PC-3 (cell line): ENCODE measurements at regions not wholly inside any gene's neighbourhood (a gene's known extent, or its start where the extent isn't known, plus 50 kb on each side); places are given as distances from the start of the nearest gene placed in this dataset.

ENCODE experiments used
- EZH2 ChIP-seq: fragments of 300-600 bp; sonication (generic); IDR thresholded peaks from one replicate; pipeline ENCODE4 v1.6.1; 2017; ENCODE audit warnings: antibody characterized with exemption, mild to moderate bottlenecking, low read length; ENCODE audit not compliant: unreplicated experiment
- EZH2phosphoT487 ChIP-seq: fragments of 300-600 bp; sonication (generic); IDR thresholded peaks from 2 replicates; pipeline ENCODE4 v1.6.1; 2018; ENCODE audit warnings: mild to moderate bottlenecking, antibody characterized with exemption, low read length, borderline replicate concordance
- TF ChIP-seq, protein P1 (sequence below): fragments of 300-600 bp; sonication (generic); conservative IDR thresholded peaks from 2 replicates; pipeline ENCODE4 v1.5.1; 2017; ENCODE audit warnings: antibody characterized with exemption, low read depth, mild to moderate bottlenecking, low read length

DNA sequence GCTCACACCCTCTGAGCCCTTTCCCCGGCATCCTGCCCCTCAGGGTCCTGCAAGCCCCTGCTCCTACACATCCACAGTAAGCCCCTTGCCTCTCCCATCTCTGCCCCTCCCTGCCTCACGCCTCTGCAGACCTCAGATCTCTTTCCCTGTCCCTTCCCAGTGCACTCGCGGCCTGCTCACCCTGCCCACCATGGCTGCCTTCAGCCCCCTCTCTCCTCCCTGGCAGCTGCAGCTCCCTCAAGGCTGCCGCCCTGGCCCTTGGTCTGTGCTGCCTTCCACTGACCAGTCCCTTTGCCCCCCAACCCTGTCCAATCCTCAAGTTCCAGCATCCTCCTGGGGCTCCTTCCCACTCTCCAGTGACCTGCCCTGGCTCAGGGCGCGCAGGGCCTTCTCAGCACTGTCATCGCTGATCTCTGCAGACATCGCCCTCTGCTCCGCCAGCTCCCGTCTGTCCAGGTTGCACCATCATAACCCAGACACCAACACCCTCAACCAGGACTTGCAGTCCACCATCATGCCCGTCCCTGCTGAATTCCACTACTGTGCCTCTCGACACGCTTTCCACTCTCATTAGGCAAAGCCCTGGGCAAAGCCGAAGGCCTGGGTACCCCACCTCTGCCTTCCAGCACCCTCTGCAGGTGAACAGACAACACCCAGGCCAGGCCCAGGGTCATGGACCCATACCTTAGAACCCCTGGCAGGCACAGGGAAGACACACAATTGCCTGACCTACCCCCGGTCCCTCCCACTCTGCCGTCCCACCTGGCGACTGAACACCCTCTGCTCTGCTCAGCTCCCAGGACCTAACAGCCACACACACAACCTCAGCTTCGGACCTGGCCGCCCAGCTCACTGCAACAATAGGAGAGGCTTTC, 97.8 kb upstream of the RUFY1 start:
- TF ChIP-seq, protein P1, sequence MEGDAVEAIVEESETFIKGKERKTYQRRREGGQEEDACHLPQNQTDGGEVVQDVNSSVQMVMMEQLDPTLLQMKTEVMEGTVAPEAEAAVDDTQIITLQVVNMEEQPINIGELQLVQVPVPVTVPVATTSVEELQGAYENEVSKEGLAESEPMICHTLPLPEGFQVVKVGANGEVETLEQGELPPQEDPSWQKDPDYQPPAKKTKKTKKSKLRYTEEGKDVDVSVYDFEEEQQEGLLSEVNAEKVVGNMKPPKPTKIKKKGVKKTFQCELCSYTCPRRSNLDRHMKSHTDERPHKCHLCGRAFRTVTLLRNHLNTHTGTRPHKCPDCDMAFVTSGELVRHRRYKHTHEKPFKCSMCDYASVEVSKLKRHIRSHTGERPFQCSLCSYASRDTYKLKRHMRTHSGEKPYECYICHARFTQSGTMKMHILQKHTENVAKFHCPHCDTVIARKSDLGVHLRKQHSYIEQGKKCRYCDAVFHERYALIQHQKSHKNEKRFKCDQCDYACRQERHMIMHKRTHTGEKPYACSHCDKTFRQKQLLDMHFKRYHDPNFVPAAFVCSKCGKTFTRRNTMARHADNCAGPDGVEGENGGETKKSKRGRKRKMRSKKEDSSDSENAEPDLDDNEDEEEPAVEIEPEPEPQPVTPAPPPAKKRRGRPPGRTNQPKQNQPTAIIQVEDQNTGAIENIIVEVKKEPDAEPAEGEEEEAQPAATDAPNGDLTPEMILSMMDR: no peak
- TF ChIP-seq EZH2: no peak
- TF ChIP-seq EZH2phosphoT487: no peak
